GM10266 (cell line): ENCODE measurements at regions not wholly inside any gene's neighbourhood (a gene's known extent, or its start where the extent isn't known, plus 50 kb on each side); places are given as distances from the start of the nearest gene placed in this dataset.

Experiments
- DNase-seq: peaks from one replicate; pipeline ENCODE4 v3.0.0; 2012; ENCODE audit errors: extremely low spot score
- TF ChIP-seq, protein P1 (sequence below): IDR thresholded peaks from 2 replicates; pipeline ENCODE4 v1.5.1; 2012; ENCODE audit warnings: mild to moderate bottlenecking, low read depth; ENCODE audit not compliant: control insufficient read depth, insufficient read depth; ENCODE audit errors: missing control alignments

DNA sequence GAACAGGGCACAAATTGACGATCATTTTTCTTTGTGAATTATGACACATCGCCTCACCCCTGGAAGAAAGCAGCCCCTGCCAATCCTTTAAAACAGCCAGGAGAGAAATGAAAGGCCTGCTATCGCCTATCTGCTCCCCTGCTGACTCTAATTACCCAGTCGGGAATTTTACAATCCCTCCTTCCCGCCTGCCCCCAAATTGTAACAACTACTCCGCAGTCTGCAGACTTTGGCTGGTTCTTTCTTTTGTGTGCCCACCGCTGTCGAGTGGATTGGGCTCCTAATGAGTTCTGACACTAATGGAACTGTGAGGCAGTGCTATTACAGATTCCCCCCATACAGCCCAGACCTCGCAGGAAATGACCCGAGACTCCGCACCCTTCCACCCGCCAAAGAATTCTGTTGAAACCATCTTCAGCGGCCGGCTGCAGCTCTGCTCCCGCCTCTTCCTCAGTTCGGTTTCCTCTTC is 281.2 kb upstream of the PARD3B start:
- TF ChIP-seq, protein P1, sequence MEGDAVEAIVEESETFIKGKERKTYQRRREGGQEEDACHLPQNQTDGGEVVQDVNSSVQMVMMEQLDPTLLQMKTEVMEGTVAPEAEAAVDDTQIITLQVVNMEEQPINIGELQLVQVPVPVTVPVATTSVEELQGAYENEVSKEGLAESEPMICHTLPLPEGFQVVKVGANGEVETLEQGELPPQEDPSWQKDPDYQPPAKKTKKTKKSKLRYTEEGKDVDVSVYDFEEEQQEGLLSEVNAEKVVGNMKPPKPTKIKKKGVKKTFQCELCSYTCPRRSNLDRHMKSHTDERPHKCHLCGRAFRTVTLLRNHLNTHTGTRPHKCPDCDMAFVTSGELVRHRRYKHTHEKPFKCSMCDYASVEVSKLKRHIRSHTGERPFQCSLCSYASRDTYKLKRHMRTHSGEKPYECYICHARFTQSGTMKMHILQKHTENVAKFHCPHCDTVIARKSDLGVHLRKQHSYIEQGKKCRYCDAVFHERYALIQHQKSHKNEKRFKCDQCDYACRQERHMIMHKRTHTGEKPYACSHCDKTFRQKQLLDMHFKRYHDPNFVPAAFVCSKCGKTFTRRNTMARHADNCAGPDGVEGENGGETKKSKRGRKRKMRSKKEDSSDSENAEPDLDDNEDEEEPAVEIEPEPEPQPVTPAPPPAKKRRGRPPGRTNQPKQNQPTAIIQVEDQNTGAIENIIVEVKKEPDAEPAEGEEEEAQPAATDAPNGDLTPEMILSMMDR = no peak
- no peak for DNase-seq

DNA sequence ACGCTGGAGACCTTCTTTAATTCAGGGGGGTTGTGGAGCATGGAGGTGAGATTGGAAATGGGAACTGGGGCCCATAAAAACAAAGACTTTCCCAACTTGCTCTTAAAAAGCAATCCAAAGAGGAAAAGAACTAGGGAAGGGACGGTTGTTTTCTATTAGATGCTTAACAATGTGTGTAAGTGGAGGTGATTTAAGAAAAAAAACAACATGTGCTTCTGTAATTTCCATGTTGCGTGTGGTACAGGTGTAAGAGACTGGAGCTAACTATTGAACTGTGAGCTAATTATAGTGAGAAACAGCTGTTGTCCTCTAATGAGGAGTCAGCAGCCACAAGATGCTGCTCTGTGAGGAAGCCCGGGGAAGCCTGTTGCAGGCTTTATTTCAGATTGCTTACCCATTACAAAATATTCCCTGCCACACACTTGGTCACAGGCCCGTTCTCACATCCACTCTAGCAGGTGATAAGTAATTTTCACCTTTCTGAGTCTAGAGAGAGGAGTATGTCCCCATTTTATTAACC is 280.6 kb upstream of the PARD3B start:
- no peak for DNase-seq
- TF ChIP-seq, protein P1 = no peak

DNA sequence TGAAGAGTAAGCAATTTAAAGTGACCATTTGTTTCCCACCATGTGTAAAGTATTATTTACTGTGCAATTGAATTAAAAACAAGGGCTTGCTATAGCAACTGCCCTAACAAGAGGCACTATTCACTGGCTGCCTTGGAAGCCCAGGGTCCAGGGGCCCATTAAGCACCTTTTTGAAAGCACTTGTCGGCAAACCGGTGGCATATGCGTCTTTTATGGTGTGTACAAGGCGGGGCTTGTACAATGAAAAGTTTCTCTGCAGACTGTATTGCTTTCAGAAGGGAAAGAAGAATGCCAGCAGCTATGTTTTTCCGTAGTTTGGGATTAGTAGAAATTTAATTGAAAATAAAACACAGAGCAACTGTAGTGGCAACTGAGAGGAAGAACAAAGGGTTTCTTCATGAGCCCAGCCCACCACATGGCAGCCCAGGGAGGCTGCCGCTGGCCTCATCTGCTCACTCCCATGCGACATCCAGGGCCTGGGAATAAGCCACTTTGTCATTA is 279.5 kb upstream of the PARD3B start:
- TF ChIP-seq, protein P1 = no peak
- no peak for DNase-seq

DNA sequence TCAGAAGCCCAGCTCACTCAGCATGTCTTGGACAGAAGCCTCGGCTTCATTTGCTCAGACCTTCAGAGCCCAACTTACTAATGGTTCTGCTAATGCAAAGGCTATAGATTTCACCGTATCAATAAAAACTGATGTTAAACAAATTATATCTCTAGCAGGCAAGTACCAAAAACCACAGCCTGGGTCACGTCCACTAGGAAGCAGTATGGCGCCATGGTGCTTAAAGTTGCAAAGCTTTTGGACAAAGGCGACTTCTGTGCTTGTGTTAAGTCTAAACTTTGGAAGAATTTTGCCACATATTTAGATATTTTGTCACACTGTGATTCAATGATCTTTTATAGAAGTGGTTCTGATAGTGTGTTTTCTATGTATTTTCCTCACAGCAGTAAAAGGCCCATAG is 276.8 kb upstream of the PARD3B start:
- TF ChIP-seq, protein P1 = no peak
- DNase-seq = no peak

DNA sequence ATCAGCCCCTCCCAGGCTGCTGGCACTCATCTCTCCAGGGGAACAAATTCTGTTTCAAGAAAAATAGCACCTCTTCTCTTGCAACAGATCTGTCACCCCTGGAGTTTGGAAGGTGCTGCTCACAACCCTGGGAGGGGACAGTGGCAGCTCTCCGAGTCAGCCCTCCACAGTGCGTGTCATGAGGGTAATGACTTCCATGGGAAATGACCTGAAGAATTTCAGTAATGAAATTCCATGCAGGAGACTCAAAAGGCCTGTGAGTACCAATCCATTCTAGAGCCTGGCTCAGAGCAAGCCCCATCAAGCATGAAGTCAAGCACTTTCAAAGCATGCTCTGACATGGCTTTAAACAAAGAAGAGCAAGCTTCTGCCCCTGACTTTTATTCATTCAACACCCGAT is 276.3 kb upstream of the PARD3B start:
- no peak for DNase-seq
- TF ChIP-seq, protein P1 = no peak

DNA sequence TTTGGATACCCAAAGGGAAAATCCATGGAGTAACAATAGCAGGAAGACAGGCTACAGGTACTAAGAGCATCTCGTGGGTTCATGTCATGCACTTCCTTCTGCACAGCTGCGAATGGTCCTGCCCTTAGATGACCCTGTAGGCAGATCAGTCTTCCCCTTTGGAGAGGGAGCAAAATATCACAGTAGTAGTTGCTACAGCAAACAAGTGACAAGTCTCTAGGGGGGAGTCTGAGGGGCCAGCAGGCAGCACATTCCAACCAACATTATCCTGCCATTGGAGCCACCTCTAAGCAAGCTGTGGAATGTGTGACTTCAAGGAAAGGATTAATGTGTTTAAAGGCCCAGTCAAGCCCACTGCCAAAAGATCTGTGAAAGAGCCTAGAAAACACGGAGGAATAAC is 273.2 kb upstream of the PARD3B start:
- TF ChIP-seq, protein P1 = no peak
- no peak for DNase-seq

DNA sequence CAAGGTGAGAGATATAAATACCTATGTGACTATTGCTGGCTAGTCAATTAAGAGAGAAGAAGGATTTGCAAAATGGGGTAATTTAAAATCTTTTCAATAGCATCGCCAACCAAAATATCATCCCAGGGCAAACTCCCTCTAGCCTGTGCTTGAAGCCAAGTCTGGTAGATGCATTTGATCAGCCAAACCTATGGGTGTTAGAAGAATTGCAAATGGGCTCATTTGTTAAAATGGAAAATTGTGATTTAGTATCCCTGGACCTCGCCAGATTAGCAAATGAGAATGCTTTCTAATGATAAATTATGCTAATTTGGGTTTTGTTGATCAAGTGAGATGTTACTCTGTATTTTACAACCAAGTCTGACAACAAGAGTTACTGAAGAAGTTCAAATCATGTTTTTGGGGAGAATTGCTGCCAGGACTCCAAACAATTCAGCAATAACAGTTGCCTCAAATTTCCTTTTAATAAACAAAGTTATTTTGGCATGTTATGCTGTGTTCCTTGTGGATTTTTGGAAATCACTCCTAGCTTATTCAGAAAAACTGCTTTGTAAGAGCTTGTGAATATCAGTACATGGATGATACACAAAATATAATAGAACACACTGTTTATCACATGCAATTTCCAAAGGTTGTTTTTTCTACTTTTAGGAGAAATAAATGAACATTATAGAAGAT is 272.5 kb upstream of the PARD3B start:
- TF ChIP-seq, protein P1 = no peak
- no peak for DNase-seq
